ENCODE measurements at regions not wholly inside any gene's neighbourhood (a gene's known extent, or its start where the extent isn't known, plus 50 kb on each side); places are given as distances from the start of the nearest gene placed in this dataset.

- ChIA-PET POLR2A (no interaction called here), CTCF (ENCODE audit: low intra/inter-chr PET ratio, low total read pairs) (no interaction called here)
- no peak overlapping the region for H3K9ac ChIP-seq (ENCODE audit: insufficient read depth, low read depth, low read length)
- no peaks in the 10 kb centered on the region for H3K36me3 ChIP-seq (replicated peaks in 1 of 2; ENCODE audit: control insufficient read depth in 1 of 2, insufficient read depth in 2 of 2, low read length in 2 of 2)
- H3K4me2 ChIP-seq (ENCODE audit: low read depth, low read length): no peak overlapping the region
- DNase-seq (ENCODE audit: low spot score): no peak
- TF ChIP-seq KAT2B (IDR thresholded peaks at IDR 0.05; ENCODE audit: borderline replicate concordance, low read depth, low read length): no peak
- no peak for TF ChIP-seq ZIK1 (CRISPR knock-in tag; IDR thresholded peaks at IDR 0.05; ENCODE audit: borderline replicate concordance, low read depth)
- no peak for TF ChIP-seq ZNF556 (CRISPR knock-in tag; IDR thresholded peaks at IDR 0.05; ENCODE audit: borderline replicate concordance)
- TF ChIP-seq CREBL2 (CRISPR knock-in tag; IDR thresholded peaks at IDR 0.05; ENCODE audit: borderline replicate concordance): no peak
- TF ChIP-seq RBM22 (optimal IDR thresholded peaks at IDR 0.05; ENCODE audit: low read length): no peak
- no peak for TF ChIP-seq ZNF670 (CRISPR knock-in tag; IDR thresholded peaks at IDR 0.05; ENCODE audit: borderline replicate concordance)
- no peak for TF ChIP-seq ZSCAN21 (CRISPR knock-in tag; IDR thresholded peaks at IDR 0.05; ENCODE audit: borderline replicate concordance)
- TF ChIP-seq TCF7 (IDR thresholded peaks at IDR 0.05; ENCODE audit: low read depth): no peak
- TF ChIP-seq ERF (CRISPR knock-in tag; IDR thresholded peaks at IDR 0.05): no peak
- no peak for TF ChIP-seq CSRNP1 (CRISPR knock-in tag; IDR thresholded peaks at IDR 0.05)
- BruUV-seq (replicated peaks): no TSS peak
- H3K4me3 ChIP-seq (replicated peaks in 1 of 3; ENCODE audit: insufficient read depth in 1 of 3, low read depth in 2 of 3, low read length in 3 of 3): no peak overlapping the region
- in situ Hi-C loops (cut with HindIII; ENCODE audit: extremely low pct_ligation_motif_present, low pct_unique_long_range_greater_than_20kb): no loop called here
- 3% methylated on average over 6 of the region's 6 CpGs for WGBS (ENCODE audit: low lambda C conversion rate)
- no peak overlapping the region for H3K27ac ChIP-seq (ENCODE audit: extremely low read length, insufficient read depth, low read length)
- FAIRE-seq: no peak
- H3K9me3 ChIP-seq (ENCODE audit: low read length): no peaks in the 10 kb centered on the region
- no peaks in the 10 kb centered on the region for H3K27me3 ChIP-seq (ENCODE audit: control insufficient read depth in 1 of 2, insufficient read depth in 2 of 2, low read length in 2 of 2)
- no peaks in the 10 kb centered on the region for H4K20me1 ChIP-seq (ENCODE audit: insufficient read depth, low read length)
- no peak for ATAC-seq
- no peaks in the 10 kb centered on the region for H3K4me1 ChIP-seq (ENCODE audit: insufficient read depth, low read length)
- intact Hi-C loops (cut with micrococcal nuclease; ENCODE audit: unreplicated experiment): no loop called here
- no peak overlapping the region for H2AFZ ChIP-seq (ENCODE audit: low read length)
- H3K79me2 ChIP-seq (ENCODE audit: insufficient read depth, low read length): no peaks in the 10 kb centered on the region
Observed at GRCh38 chr2:220178991-220179695, 551.7 kb downstream of the SLC4A3 start.
